Lung microvascular endothelial cell (primary cell): ENCODE measurements at regions not wholly inside any gene's neighbourhood (a gene's known extent, or its start where the extent isn't known, plus 50 kb on each side); places are given as distances from the start of the nearest gene placed in this dataset.
"Not testable (repeated sequence)": the region's sequence is repeated elsewhere in the genome, so short reads cannot be mapped to it uniquely, and the experiment has no call there.

Experiments used
- DNase-seq, 2 donors: peaks; one replicate each; pipeline versions ENCODE4 v3.0.0 to v3.0.0-alpha.2; 2010; ENCODE audit warnings: low read depth in 2 of 2

- no peak for DNase-seq
These were observed 169.2 kb upstream of the TGFBR2 start for GRCh38 chr3:30437171-30437601.

GRCh38 chr3:30438126-30438525, 168.3 kb upstream of the TGFBR2 start:
- no peak for DNase-seq

- no peak for DNase-seq
These were observed 166.8 kb upstream of the TGFBR2 start for GRCh38 chr3:30439451-30440053.

GRCh38 chr3:30440147-30440604, 166.2 kb upstream of the TGFBR2 start:
- peak in 1 of 2 donors; percentile 36 for DNase-seq

- DNase-seq: peak; percentile 13 to 24
These were observed 165.5 kb upstream of the TGFBR2 start for GRCh38 chr3:30440880-30441279.

GRCh38 chr3:30443756-30444673, 162.4 kb upstream of the TGFBR2 start:
- DNase-seq: no peak

- DNase-seq: no peak
These were observed 157.7 kb upstream of the TGFBR2 start for GRCh38 chr3:30448450-30449289.

- no peak for DNase-seq
These were observed 157.1 kb upstream of the TGFBR2 start for GRCh38 chr3:30449290-30449632.

GRCh38 chr3:30452446-30452845, 154.0 kb upstream of the TGFBR2 start:
- DNase-seq: no peak

GRCh38 chr3:30453360-30454039, 152.9 kb upstream of the TGFBR2 start:
- DNase-seq: peak; percentile 70 to 86

GRCh38 chr3:30454636-30455035, 151.8 kb upstream of the TGFBR2 start:
- DNase-seq: no peak

- not testable (repeated sequence) for DNase-seq
These were observed 151.3 kb upstream of the TGFBR2 start for GRCh38 chr3:30455112-30455511.

GRCh38 chr3:30455840-30456239, 150.6 kb upstream of the TGFBR2 start:
- DNase-seq: no peak

GRCh38 chr3:30456264-30456663, 150.1 kb upstream of the TGFBR2 start:
- no peak for DNase-seq

GRCh38 chr3:30457081-30457480, 149.3 kb upstream of the TGFBR2 start:
- no peak for DNase-seq

GRCh38 chr3:30457726-30458125, 148.7 kb upstream of the TGFBR2 start:
- DNase-seq: no peak

- DNase-seq: no peak
These were observed 147.8 kb upstream of the TGFBR2 start for GRCh38 chr3:30458376-30459171.

GRCh38 chr3:30461311-30461710, 145.1 kb upstream of the TGFBR2 start:
- DNase-seq: no peak

- no peak for DNase-seq
These were observed 143.5 kb upstream of the TGFBR2 start for GRCh38 chr3:30462721-30463470.

GRCh38 chr3:30464381-30464780, 142.0 kb upstream of the TGFBR2 start:
- no peak for DNase-seq
